AG09309 (cell line): ENCODE measurements at regions not wholly inside any gene's neighbourhood (a gene's known extent, or its start where the extent isn't known, plus 50 kb on each side); places are given as distances from the start of the nearest gene placed in this dataset.
"Not testable (repeated sequence)": the region's sequence is repeated elsewhere in the genome, so short reads cannot be mapped to it uniquely, and the experiment has no call there.

Source experiments
- DNase-seq: peaks from one replicate; pipeline ENCODE4 v3.0.0-alpha.2; 2010; ENCODE audit warnings: low read depth
- H3K4me3 ChIP-seq: 2 replicates; pipeline ENCODE4 v1.5.1; 2011; ENCODE audit warnings: mild to moderate bottlenecking, low read depth, low read length, moderate library complexity; ENCODE audit not compliant: control insufficient read depth
- CTCF ChIP-seq: IDR thresholded peaks from 2 replicates; pipeline ENCODE4 v1.5.1; 2011; ENCODE audit warnings: mild to moderate bottlenecking, low read depth, low read length, inconsistent platforms; ENCODE audit not compliant: insufficient read depth, control insufficient read depth; ENCODE audit errors: missing control alignments

GRCh38 chr12:13523536-13524307 is 327.2 kb downstream of the EMP1 start:
- DNase-seq: no peak
- TF ChIP-seq CTCF: no peak

GRCh38 chr12:13518034-13518433 is 321.5 kb downstream of the EMP1 start:
- DNase-seq, H3K4me3 ChIP-seq: not testable (repeated sequence)

More at GRCh38 chr12:13523536-13524307, 327.2 kb downstream of the EMP1 start:
- no peak overlapping the region for H3K4me3 ChIP-seq

- H3K4me3 ChIP-seq: no peak overlapping the region
- DNase-seq: no peak
- no peak for TF ChIP-seq CTCF
These were observed 313.2 kb downstream of the EMP1 start for GRCh38 chr12:13509740-13510139.

- DNase-seq: no peak
- TF ChIP-seq CTCF: no peak
- no peak overlapping the region for H3K4me3 ChIP-seq
These were observed 309.1 kb downstream of the EMP1 start for GRCh38 chr12:13505636-13506035.

- DNase-seq: no peak
- TF ChIP-seq CTCF: no peak
- H3K4me3 ChIP-seq: no peak overlapping the region
These were observed 308.7 kb downstream of the EMP1 start for GRCh38 chr12:13505224-13505623.

- TF ChIP-seq CTCF: no peak
- no peak overlapping the region for H3K4me3 ChIP-seq
- no peak for DNase-seq
These were observed 308.2 kb downstream of the EMP1 start for GRCh38 chr12:13504736-13505135.

- DNase-seq: no peak
- no peak for TF ChIP-seq CTCF
- no peak overlapping the region for H3K4me3 ChIP-seq
These were observed 307.5 kb downstream of the EMP1 start for GRCh38 chr12:13504074-13504473.
